GM18511 (cell line): ENCODE measurements at regions not wholly inside any gene's neighbourhood (a gene's known extent, or its start where the extent isn't known, plus 50 kb on each side); places are given as distances from the start of the nearest gene placed in this dataset.

ENCODE experiments used
- ATAC-seq: cut with Tn5 transposase; IDR thresholded peaks from one replicate; pipeline ENCODE4 v1.9.1; 2021; ENCODE audit warnings: mild to moderate bottlenecking, moderate library complexity; ENCODE audit not compliant: unreplicated experiment

DNA sequence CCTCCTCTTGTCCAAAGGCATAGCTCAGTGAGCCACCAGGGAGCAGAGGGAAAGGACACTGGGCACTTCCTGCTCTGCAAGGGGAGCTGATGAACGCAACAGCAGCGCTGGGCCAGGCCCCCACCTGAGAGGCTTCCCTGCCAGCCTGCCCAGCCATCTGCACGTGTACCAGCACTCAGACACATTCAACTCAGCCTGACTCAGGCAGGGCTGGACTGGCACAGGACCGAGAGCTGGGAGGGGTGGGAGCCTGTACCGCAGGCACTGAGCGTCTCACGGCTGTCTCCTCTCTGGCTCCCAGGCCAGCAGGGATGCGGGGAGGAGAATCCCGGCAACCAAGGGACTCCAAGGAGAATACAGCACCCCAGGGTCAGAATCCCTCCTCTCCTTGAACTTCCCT lies 411.8 kb downstream of the CTTN start:
- no peak for ATAC-seq

DNA sequence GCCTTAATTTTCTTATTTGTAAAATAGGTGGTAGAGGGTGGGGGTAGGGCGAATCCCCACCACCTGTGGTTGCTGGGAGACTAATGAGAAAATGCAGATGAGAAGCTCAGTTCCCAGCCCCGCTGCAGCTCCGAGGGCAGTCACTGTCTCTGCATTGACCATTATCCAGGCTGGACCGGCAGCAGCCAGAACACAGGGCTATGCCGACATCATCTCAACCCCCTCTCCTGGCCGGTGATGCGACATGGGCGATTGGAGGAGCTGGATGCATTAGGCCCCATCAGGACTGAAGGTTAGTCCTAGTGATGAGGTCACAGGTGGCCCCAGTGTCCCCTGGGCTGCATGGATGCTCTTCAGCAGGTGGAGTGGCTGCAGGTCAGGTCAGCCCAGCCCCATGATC lies 412.4 kb downstream of the CTTN start:
- ATAC-seq, result no peak

GRCh38 chr11:70811483-70811882 lies 413.2 kb downstream of the CTTN start:
- no peak for ATAC-seq

GRCh38 chr11:70811915-70812314 lies 413.6 kb downstream of the CTTN start:
- ATAC-seq, result no peak

- ATAC-seq, result no peak
Observed at GRCh38 chr11:70812472-70812871, 414.1 kb downstream of the CTTN start.

GRCh38 chr11:70813651-70814050 lies 415.3 kb downstream of the CTTN start:
- no peak for ATAC-seq

- ATAC-seq, result no peak
Observed at GRCh38 chr11:70815485-70815832, 417.1 kb downstream of the CTTN start.

- ATAC-seq, result no peak
Observed at GRCh38 chr11:70816156-70816678, 417.9 kb downstream of the CTTN start.

DNA sequence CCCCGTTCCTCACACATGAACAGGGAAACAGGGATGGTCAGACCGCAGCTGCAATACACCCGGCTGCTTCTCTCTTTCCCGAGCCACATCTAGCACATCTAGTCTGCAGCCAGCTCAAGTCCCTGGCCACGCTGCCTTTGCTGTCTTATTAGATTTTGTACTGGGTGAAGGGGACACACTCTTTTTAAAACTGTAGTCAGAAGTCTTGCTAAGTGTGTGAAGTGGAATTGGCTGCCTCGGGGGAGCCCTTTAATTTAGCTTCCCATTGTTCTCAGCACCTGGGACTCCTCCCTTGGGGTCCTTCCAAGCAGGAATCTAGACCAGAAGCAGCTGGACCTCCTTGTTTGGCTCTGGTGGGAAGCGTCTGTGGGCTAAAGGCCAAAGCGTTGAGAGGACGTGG lies 420.0 kb downstream of the CTTN start:
- ATAC-seq, result no peak

DNA sequence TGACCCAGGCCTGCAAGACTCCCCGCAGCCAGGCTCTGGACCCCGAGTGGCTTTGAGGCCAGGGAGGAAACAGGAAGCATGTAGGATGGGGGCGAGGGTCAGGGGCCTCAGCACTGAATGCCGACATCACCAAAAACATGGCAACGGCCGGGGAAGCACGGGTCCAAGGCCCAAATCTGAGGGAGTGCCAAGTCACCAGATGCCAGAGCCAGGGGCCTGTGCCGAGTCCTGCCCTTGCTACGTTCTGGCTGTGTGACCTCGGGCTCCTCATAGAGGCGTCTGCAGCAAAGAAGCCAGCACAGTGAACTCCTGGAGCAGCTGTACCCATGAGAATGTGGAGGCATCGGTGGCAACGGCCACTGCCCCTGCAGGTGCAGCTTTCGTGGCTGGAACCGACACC lies 420.7 kb downstream of the CTTN start:
- ATAC-seq, result no peak

DNA sequence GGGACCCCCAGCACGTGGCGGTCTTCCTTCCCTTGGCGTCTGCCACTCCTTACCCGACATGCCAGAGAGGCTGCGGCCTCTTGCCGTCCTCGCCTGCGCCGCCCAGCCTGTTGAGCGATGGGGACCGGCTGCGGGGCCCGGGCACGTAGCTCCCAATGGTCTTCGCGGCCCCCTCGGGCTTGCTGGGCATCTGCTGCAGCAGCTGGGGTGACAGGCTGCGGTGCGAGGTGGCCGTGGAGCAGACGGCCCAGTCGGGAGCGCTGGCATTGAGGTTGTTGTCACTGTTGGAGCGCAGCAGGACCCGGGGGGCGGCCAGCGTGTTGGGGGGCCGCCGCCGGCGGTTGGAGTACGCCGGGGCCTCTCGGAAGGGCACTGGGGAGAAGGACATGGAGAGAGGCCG lies 422.0 kb downstream of the CTTN start:
- no peak for ATAC-seq

DNA sequence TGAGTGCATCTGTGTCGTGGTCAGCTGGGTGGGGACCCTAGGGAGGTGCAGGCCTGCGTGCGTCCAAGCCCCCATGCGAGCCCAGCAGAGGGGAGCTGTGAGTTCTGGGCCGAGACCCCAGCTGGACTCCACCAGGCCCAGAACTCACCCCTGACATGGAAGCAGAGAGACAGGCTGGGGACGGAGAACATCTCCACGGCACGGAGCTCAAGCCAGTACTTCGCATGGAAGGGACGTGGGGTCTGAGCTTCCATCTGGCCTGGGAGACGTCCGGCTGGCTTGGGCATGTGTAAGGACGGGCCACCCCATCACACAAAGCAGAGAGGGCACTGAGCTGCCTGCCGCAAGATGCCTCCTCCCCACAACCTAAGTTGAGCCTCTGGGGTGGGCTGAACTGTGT lies 422.4 kb downstream of the CTTN start:
- no peak for ATAC-seq

DNA sequence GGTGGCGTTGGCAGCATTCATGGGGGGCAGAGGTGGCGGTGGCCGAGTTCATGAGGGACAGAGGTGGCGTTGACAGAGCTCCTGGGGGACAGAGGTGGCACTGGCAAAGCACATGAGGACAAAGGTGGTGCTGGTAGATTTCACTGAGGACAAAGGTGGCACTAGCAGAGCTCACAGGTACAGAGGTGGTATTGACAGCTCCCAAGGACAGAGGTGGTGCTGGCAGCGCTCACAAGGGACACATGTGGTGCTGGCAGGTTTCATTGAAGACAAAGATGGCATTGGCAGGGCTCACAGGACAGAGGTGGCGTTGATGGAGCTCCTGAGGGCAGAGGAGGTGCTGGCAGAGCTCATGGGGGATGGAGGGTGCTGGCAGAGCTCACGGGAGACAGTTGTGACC lies 425.4 kb downstream of the CTTN start:
- ATAC-seq, result no peak

- no peak for ATAC-seq
Observed at GRCh38 chr11:70824605-70825245, 426.4 kb downstream of the CTTN start.

- ATAC-seq, result no peak
Observed at GRCh38 chr11:70825893-70826540, 426.4 kb downstream of the SHANK2 start.

- ATAC-seq, result no peak
Observed at GRCh38 chr11:70826541-70827335, 425.6 kb downstream of the SHANK2 start.

DNA sequence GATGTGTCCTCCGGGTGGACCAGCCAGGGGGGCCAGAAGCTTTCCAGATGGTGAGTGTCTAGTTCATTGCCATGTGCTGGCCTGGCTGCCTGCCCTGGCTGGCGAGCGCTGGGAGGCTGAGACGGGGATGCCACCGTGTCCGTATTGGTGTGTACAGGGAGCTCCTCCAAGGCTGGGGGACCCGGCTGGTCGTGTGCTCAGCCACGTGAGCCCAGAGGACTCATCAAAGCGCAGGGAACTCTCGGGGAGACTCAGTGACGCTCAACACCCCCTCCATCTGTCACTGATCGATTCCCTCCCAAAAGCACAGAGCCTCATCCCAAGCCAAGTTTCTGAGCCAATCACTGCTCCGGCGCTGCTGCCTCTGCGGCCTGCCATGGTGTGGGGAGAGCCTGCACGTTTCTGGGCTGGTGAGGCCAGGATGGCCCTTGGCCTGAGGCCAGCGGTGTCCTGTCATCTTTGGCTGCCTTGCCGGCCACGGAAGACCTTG lies 423.7 kb downstream of the SHANK2 start:
- ATAC-seq, result no peak

GRCh38 chr11:70829134-70829885 lies 423.1 kb downstream of the SHANK2 start:
- ATAC-seq, result no peak

GRCh38 chr11:70829886-70830272 lies 422.5 kb downstream of the SHANK2 start:
- no peak for ATAC-seq

DNA sequence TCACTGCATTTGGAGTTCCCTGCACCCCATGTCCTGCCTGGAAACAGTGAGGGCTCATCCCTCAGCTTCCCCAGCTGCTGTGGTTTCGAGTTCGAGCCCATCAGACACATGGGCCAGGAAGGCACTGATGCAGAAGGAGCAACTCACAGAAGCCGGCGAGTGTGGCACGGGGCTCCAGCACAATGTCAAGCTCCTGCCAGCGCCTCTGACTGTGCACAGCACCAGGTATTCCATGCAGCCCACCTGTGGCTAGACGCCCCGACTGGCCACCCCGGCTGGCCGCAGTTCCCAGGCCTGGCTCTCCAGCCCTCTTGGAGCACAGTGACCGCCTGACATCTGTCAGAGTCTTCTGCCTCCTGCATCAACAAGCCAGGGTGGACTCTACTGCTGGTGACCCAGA lies 419.4 kb downstream of the SHANK2 start:
- ATAC-seq, result no peak

GRCh38 chr11:70833554-70833953 lies 418.8 kb downstream of the SHANK2 start:
- no peak for ATAC-seq
